GM18909 (cell line): ENCODE measurements at regions not wholly inside any gene's neighbourhood (a gene's known extent, or its start where the extent isn't known, plus 50 kb on each side); places are given as distances from the start of the nearest gene placed in this dataset.
A peak's percentile ranks its signal among the peaks of the same experiment; 100 is the strongest.

Experiments used
- ATAC-seq: cut with Tn5 transposase; IDR thresholded peaks from one replicate; pipeline ENCODE4 v1.9.1; 2021; ENCODE audit warnings: mild to moderate bottlenecking; ENCODE audit not compliant: unreplicated experiment, poor library complexity

DNA sequence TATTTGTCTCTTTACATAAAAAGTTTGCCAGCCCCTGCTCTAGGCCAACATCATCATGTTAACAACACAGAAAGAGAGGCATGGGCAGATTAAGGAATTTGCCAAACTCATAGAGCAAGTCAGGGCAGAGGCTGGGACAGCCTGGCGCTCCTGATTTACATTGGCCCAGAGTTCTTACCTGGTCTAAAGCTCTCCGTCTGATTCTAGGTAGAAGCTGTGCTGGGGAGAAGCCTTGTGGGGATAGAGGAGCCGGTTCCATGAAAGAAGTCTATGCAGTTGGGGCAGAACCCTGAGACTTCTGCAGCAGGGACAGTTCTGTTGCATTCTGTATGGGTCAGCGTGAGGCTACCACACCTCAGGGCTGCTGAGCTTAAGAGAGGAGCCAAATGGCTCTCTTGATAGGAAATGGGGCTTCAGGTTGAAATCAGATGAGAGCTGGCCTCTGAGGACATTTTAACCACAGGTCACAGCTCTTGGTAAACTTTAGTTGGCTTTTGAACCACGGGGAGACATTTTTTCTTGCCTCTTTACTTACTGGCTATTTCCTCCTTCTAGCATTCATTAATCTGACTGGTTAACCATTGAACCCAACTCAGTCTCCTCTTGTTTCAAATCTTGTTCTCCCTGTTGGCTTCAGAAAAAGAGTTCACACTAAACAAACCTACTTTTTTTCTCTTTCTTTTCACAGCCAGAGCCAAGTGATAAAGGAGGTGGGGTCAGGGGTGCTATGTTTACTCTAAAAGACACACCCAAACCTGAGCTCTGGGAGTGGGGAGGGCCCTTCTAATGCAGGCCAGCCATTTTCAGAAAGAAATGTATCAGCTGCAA lies 250.7 kb downstream of the OPA1 start:
- ATAC-seq, result peak; percentile 73

DNA sequence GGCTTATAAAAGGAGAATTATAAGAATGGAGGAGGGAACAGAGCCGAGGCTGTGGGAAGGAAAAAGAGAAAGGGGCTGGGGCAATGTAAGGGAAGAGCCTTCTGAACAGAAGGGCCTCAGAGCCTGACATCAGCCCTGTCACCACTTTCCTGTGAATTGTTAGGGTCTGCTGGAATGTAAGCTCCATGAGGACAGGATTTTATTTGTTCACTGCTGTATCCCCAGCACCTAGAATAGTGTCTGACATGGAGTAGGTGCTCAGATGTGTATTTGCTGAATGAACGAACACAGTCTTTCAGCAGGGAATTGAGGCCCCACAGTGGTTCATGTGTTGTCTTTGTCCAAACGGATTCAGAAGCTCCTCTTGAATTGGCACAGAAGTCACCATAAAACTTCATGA lies 251.5 kb downstream of the OPA1 start:
- ATAC-seq, result no peak

DNA sequence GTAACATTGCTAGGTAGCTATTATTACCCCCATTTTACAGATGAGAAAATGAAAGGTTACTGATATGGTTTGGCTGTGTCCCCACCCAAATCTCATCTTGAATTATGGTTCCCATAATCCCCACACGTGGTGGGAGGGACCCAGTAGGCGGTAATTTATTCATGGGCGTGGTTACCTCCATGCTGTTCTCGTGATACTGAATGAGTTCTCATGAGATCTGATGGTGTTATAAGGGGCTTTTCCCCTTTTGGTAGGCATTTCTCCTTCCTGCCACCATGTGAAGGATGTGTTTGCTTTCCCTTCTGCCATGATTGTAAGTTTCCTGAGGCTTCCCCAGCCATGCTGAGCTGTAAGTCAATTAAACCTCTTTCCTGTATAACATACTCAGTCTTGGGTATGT lies 252.1 kb downstream of the OPA1 start:
- ATAC-seq, result no peak

DNA sequence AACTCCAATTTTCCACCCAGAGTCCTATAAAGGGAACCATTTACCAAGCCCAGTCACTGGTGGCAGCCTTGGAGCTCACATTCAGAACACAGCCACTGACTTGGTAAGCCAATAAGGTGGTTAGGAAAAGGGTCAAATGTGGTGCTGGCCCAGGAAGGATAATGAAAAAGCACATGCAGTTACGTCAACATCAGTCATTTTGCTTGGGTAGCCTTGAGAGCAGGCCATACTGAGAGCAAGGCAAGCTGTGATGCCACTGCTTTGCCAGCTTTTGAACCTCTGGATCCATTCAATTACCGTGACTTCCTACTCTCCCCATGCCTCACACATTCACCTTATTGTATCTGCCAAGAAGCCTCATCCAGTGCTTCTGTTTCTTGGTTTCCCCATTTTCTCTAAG lies 253.6 kb downstream of the OPA1 start:
- ATAC-seq, result no peak

DNA sequence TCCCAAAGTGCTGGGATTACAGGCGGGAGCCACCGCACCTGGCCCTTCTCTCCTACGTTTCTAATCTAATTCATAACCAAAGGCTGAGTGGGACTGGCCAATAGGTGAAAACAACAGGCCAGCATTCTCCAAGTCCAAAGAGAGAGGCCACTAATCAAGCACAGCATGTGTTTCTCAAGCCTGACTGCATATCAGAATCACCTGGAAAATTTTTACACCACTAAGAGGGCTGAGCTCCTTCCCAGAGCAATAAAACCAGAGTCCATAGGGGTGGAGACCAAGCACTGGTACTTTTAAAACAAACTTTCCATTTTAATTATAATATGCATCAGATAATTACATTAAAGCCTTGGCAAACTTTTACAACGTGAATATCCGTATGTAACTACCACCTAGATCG lies 254.4 kb downstream of the OPA1 start:
- ATAC-seq, result no peak

DNA sequence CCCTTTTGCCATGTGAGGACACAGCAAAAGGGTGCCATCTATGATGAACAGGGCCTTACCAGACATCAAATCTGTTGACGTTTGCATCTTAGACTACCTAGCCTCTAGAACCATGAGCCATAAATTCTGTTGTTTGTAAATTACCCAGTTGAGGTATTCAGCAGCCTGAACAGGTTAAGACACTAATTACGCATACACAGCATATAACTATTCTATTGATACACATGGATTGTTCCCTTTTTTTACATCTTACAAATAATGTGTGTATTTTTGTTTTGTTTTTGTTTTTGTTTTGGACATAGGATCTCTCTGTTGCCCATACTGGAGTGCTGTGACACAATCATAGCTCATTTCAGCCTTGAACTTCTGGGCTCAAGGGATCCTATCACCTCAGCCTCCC lies 255.5 kb downstream of the OPA1 start:
- ATAC-seq, result no peak

DNA sequence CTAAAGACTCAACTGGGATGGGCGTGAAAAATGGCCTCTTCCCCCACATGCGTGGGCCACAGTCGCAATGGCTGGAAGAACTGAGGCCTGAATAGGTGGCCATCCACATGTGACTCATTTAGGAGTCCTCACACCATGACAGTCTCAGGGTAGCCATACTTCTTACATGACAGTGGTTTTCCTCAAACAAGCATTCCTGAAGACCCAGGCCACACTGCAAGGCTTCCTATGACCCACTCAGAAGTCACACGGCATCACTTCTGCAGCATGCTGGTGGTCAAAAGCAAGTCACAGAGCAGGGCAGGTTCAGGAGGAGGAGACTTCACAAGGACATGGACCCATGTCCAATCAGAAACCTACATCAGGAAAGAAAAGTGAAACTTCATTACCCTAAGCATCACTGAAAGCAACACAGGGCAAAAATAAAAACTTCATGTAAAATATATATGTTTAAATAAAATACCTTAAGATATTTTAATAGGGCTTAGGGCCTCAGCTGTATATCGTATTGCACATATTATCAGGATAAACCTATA lies 257.1 kb downstream of the OPA1 start:
- no peak for ATAC-seq

DNA sequence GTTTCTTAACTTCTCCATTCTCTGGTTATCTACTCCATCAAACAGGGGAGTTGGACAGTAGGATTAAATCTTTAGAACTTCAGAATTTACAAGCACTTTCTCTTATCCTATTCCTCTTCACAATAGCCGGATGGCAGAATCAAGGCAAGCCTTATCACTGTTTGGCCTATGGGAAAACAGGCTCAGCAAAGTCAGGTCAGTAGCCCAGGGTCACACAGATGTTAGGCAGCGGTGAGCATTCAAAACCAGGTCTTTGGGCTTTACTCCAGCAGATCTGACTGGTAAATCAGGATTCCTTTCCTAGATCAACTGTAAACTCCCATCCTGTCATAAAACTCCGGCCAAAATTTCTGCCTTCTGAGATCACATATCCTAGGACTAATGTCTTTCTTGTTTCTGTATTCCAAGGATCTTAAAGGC lies 258.4 kb downstream of the OPA1 start:
- no peak for ATAC-seq

DNA sequence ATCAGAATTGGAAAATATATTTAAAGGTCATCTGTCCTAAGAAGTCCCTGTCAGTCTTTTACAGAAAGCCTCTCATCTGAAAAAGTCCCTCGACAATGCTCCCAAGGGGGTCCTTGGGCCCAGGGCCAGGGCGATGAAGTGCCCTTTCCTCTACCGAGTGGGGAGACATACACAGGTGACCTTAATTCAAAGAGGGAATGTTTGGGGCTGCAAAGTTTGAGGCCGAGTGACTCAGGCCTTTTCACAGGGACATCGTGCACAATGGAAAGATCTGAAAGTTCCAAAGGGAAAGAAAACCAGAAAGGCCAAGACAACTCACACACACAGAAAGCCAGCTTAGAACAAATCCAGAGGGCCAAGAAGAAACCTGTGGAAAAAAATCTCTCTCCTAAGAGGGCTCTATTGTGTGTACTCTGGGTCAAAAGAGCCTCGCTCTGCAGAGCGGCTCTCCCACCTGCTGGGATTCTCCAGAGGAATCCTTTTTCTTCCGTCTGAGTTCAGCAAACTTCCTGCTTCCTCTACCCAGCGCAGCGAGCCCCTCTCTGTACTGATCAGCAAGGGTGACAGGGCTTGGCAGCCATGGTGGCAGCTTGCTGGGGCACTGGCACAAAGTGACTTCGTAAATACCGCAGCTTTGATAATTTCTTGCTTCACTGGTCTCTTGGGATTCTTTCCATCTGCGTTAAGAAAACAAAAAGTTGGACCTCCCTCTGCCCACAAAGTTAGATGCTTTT lies 259.1 kb downstream of the OPA1 start:
- no peak for ATAC-seq

DNA sequence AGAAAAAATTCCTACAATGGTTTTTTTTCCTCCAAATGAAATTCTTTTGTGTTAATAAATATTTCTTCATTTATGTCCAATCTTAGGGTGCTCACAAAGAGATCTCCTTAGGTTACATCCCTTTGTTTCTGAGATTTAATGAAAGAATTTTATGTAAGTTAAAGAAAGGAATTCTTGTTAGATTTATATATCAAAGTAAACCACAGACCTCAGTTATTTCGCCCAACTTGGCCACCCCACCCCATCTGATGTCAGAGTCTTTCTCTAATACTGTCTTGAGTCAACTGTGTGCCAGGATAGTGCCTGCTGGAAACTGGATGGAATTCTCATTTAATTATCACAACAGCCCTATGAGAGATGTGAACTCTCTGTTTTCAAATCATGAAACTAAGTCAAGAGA lies 259.9 kb downstream of the OPA1 start:
- ATAC-seq, result no peak

DNA sequence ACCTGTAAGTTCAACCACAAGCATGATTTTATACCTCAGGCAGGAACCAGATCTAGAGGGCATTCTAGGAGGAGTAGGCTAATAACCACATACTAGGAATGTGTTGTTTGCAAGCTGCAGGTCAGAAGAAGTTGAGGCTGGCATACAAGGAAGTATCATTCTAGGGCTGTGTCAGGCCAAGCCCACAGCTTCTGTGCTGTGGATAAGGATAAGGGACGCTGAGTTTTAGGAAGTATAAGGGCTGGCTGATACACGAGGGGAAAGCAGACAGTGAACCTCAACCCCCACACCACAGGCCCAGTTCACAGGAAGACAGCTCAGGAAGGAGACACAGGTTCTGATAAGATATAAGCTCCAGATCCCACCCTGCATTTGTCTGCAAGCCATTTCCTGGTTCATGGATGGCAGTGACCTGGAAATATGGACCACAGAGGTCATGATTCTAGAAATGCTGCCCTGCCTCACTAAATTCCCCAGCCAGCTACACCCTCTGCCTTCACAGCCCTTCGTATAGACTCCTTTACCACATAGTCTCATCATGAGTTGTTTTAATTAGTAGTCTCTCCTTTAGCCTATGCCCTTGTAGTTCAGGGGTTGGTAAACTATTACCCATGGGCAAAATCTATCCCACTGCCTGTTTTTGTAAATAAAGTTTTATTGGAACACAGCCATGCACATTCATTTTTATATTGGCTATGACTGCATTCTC lies 260.7 kb downstream of the OPA1 start:
- no peak for ATAC-seq

DNA sequence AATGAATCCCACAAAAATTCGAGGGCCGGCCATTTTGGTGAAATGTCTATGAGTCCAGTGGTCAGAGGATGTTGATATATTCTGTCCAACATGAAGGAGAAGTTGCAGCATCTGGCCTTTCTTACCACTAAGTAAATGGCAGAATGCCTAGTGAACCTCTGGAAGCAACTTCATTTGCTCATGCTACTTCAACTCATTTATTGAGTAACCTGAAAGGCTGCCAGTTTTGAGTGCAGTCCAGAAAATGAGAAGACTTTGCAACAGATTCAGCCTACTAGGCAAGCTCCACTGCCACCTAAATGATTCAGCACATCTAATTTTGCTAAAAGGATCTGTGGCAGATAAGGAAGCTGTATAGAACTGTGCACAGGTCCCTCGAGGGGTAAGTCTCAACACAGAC lies 265.0 kb downstream of the OPA1 start:
- ATAC-seq, result no peak

DNA sequence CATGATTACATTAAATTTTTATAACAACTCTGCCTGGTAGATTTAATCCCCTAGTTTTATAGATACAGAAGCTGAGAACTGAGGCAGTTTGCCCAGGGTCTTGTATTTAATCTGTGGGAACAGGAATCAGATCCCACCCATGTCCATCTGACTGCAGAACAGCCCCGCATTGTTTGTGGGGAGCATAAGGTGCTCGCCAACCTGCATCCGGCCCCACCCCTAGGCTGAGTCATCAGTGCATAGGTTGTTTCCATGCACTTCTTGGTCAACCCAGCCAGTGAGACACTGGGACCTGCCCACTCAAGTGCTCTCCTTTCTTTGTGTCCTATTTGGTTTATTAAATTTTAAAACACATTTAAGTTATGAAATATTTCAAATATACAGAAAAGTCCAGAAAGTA lies 266.2 kb downstream of the OPA1 start:
- no peak for ATAC-seq

DNA sequence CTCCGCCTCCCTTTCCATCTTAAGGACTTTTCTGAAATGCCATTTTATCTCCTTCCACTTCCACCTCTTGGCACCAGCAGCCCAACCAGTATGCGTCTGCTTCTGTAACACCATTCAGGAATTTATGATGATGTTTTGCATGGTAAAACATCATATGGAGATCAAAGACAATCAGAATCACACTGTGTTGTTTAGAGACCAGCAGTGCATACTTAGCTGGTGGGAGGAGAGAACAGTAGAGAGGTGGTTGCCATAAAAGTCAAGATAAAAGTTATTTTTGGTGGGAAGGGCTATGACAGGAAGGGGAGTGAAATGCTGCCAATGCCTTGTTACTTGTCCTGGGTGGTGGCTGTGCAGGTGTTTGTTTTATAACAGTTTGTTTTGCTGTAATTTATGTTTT lies 268.0 kb downstream of the OPA1 start:
- ATAC-seq, result no peak

DNA sequence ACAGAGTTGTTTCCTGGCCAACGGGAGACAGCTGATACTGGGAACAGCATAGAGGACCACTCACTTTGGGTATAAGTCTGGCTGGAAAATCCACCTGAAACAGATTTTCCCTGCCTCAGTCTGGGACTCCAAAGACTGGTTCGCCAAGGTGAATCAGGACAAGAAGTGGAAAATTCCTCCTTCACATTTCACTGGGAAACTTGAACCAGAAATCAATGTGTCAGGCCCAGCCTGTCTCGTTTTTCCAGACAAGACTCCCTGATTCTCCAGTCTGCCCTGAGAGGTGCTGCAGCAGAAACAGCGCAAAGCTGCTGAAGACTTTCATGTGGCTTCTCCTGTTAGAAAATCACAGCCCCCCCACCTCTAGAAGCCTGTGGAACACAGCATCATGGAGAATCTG lies 269.8 kb downstream of the OPA1 start:
- ATAC-seq, result no peak

DNA sequence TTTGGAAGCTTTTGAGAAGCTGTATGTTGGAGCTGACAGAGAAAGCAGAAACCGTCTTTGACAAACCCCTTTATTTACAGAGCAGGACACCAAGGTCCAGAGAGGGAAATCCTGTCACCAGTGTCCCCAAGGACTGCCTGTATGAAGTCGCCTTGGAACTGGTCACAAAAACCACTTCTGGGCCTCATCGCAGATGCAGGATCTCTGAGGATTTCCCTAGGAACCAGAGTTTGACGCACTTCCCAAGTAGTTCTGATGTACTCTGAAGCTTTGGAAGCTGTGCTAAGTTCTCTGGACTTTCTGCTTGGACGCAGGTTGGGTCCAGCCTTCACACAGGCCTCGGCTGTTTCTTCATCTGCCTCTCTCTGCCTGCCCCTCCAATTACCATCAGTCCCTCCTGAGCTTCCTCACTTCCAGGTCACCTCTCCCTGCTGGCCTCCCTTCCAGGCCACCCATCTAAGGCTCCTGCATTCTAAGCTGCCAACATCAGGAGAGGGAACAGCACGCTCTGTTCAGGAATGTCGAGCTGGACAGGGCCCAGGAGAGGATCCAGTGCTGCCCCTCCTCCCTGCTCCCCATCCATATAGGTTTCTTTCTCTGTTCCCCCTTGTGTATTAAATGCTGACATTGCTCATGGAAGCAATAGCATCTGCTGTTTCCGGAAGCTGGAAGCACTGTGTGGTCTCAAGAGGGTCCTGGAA lies 270.8 kb downstream of the OPA1 start:
- no peak for ATAC-seq

DNA sequence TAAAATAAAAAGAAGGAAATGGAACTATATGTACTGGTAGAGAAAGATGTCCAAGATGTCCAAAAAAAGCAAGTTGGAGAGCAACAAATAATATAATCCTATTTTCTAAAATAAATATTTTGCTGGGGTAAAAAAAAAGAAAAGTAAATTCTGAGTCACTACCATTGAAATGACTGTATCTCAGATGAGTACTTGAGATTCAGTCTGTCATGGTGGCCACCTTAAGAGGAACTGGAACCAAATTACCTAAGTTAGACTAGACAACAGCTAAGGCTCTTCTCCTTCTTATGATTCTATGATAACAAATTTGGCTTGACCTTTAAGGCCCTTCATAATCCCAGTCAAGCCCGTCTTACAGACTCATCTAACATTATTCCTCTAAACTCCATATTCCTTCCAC lies 270.6 kb upstream of the HES1 start:
- ATAC-seq, result peak; percentile 85

DNA sequence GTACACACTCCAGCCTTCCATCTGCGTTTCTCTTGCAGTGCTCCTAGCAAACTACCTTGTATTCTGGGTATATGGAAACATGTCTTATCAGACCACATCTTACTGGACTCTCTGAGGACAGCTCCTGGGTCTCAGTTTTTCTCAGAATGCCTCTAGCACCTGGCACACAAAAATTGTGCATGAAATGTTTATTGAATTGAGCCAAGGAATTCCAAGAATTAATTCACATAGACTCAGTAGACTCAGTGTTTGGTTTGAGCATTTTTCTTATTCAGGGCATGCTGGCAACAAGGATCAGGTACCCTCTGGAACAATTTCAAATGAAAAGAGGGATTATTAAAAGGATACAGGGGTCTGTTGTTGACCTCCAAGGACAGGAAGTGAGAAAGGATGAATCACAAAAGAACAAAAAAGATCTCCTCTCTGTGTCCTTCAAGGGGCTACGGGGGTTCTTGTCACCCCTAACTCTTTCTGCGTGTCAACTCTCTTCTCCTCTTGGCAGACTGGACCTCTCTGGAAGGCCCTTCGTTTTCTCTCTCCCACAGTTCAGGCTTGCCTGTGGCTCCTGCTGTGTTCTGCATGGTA lies 270.0 kb upstream of the HES1 start:
- ATAC-seq, result no peak

DNA sequence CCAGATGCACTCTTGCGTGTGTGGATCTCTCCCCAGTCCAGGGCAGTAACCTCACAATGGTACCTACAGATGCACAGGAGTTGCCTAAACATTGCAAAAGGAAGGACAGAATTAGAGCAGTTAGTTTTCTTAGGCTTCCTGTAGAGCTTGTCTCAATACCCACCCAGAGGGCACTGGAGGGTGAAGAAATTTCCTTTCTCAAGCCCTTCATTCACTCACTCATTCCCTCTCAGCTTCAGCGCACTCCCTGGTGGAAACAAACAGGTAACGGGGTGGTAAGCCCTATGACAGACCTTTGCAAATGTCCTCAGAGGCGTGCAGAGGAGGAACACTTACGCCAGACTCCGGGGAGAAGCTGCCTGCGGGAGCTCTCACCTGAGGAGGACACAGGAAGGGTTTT lies 267.4 kb upstream of the HES1 start:
- peak; percentile 39 for ATAC-seq
